GM13977 (cell line): ENCODE measurements at regions not wholly inside any gene's neighbourhood (a gene's known extent, or its start where the extent isn't known, plus 50 kb on each side); places are given as distances from the start of the nearest gene placed in this dataset.

ENCODE experiments used
- DNase-seq: peaks from one replicate; pipeline ENCODE4 v3.0.0; 2012; ENCODE audit warnings: low spot score
- CTCF ChIP-seq: IDR thresholded peaks from 2 replicates; pipeline ENCODE4 v1.5.1; 2012; ENCODE audit warnings: mild to moderate bottlenecking, control low read depth; ENCODE audit not compliant: insufficient read depth; ENCODE audit errors: extremely low read depth, missing control alignments
- in situ Hi-C: fragments of 300-500 bp; cut with MboI; formaldehyde crosslinking; loops from one replicate; pipeline ENCODE4 v1.12.0; 2022; ENCODE audit warnings: low sequenced_read_pairs, low pct_unique_long_range_greater_than_20kb, mixed read lengths, inconsistent platforms; ENCODE audit not compliant: unreplicated experiment

- no peak for DNase-seq
- TF ChIP-seq CTCF: no peak
- in situ Hi-C loops: no loop called here
Observed at GRCh38 chr14:50053935-50054334, 62.4 kb downstream of the VCPKMT start.

DNA sequence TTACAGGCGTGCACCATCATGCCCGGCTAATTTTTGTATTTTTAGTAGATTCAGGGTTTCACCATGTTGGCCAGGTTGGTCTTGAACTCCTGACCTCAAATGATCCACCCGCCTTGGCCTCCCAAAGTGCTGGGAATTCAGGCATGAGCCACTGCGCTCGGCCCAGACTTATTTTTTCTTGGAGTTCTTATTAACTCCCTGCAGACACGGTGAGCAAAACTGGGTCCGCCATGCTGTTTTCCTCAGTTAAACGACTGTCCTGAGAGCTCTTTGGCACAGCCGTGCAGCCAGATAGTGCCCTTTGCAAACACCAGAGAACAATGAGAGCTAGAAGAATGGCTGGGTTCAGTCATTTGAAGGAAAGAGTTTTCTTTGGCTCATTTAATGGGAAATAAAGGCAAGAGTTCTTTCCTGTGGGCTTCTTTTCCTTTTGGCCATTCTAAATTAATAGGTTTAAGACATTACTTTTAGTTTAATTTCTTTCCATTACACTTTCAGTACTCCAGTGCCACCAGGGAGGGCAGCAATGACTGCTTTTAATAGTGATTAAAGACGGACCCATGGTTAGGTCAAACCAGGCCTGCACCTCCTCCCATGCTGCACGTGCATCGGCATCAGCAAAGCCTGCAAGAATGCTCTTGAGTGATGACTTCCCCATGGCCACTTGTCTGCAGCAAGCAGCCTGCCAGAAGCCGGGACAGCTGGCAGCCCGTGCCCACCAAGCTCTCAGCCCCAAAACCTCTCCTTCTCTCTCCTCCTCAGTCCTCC lies 60.7 kb downstream of the VCPKMT start:
- in situ Hi-C loops: no loop called here
- no peak for DNase-seq
- TF ChIP-seq CTCF: no peak

DNA sequence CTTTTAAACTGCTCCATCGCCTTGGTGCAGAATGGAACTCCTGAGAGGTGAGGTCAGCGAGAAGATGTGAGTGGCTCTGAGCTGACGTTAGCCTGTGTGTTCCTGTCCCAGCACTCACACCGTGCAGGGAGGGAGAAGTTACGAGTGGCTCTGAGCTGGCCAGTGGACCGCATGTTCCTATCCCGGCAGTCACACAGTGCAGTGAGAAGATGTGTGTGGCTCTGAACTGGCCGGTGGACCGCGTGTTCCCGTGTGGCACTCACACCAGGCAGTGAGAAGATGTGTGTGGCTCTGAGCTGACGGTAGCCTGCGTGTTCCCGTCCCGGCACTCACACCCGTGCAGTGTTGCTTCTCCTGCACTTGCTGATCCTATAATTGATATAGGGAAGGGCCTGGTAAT lies 59.9 kb downstream of the VCPKMT start:
- in situ Hi-C loops: no loop called here
- no peak for DNase-seq
- TF ChIP-seq CTCF: no peak

GRCh38 chr14:50057331-50057730 lies 59.0 kb downstream of the VCPKMT start:
- in situ Hi-C loops: no loop called here
- TF ChIP-seq CTCF: no peak
- DNase-seq: no peak

DNA sequence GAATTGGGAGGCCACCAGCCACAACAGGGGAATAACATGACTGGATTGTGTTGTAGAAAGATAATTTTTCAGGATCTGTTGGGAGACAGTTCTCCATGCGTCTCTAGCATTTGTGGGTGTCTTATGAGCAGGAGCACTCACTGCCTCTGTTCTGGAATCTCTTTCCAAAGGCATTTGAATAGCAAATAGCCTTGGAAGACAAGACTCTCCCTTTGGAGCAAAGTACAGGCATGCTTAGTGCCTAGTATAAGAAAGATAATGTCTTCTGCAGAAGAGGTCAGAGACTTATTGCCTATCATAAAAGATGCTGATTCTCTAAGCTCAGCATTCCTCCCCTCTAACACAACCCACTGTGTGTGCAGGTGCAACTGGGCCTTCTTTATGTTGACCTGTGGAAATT lies 58.3 kb downstream of the VCPKMT start:
- TF ChIP-seq CTCF: no peak
- DNase-seq: no peak
- in situ Hi-C loops: no loop called here
